GM18508 (cell line): ENCODE measurements at regions not wholly inside any gene's neighbourhood (a gene's known extent, or its start where the extent isn't known, plus 50 kb on each side); places are given as distances from the start of the nearest gene placed in this dataset.
"Not testable (repeated sequence)": the region's sequence is repeated elsewhere in the genome, so short reads cannot be mapped to it uniquely, and the experiment has no call there.

Experiments used
- ATAC-seq: cut with Tn5 transposase; IDR thresholded peaks from one replicate; pipeline ENCODE4 v1.9.1; 2021; ENCODE audit warnings: moderate number of reproducible peaks; ENCODE audit not compliant: insufficient read depth, unreplicated experiment

GRCh38 chr4:169899295-169899694 lies 126.9 kb downstream of the MFAP3L start:
- ATAC-seq = no peak

- no peak for ATAC-seq
These were observed 128.1 kb downstream of the MFAP3L start for GRCh38 chr4:169898095-169898494.

- not testable (repeated sequence) for ATAC-seq
These were observed 131.4 kb downstream of the MFAP3L start for GRCh38 chr4:169894767-169895166.

GRCh38 chr4:169885893-169886292 lies 128.1 kb upstream of the HPF1 start:
- no peak for ATAC-seq

- ATAC-seq = no peak
These were observed 124.0 kb upstream of the HPF1 start for GRCh38 chr4:169881769-169882168.

- ATAC-seq = no peak
These were observed 112.8 kb upstream of the HPF1 start for GRCh38 chr4:169870507-169870906.

GRCh38 chr4:169869490-169869889 lies 111.7 kb upstream of the HPF1 start:
- no peak for ATAC-seq

- no peak for ATAC-seq
These were observed 103.8 kb upstream of the HPF1 start for GRCh38 chr4:169861593-169861992.

- ATAC-seq = no peak
These were observed 101.8 kb upstream of the HPF1 start for GRCh38 chr4:169859366-169860216.

- ATAC-seq = no peak
These were observed 96.3 kb upstream of the HPF1 start for GRCh38 chr4:169854090-169854489.

- no peak for ATAC-seq
These were observed 94.7 kb upstream of the HPF1 start for GRCh38 chr4:169852481-169852880.

GRCh38 chr4:169851750-169852149 lies 94.0 kb upstream of the HPF1 start:
- ATAC-seq = no peak

- no peak for ATAC-seq
These were observed 91.7 kb upstream of the HPF1 start for GRCh38 chr4:169849456-169849855.

- ATAC-seq = no peak
These were observed 90.3 kb upstream of the HPF1 start for GRCh38 chr4:169848018-169848417.

- no peak for ATAC-seq
These were observed 89.4 kb upstream of the HPF1 start for GRCh38 chr4:169847171-169847570.

- ATAC-seq = no peak
These were observed 88.7 kb upstream of the HPF1 start for GRCh38 chr4:169846396-169846795.

GRCh38 chr4:169841776-169842175 lies 84.0 kb upstream of the HPF1 start:
- no peak for ATAC-seq

GRCh38 chr4:169840554-169840953 lies 82.8 kb upstream of the HPF1 start:
- no peak for ATAC-seq

- not testable (repeated sequence) for ATAC-seq
These were observed 70.6 kb upstream of the HPF1 start for GRCh38 chr4:169828329-169828728.

GRCh38 chr4:169826634-169827187 lies 69.0 kb upstream of the HPF1 start:
- no peak for ATAC-seq

GRCh38 chr4:169823685-169824084 lies 65.9 kb upstream of the HPF1 start:
- ATAC-seq = no peak

GRCh38 chr4:169821402-169821801 lies 63.7 kb upstream of the HPF1 start:
- ATAC-seq = no peak
